ELF-1 (cell line): ENCODE measurements at regions not wholly inside any gene's neighbourhood (a gene's known extent, or its start where the extent isn't known, plus 50 kb on each side); places are given as distances from the start of the nearest gene placed in this dataset.
A peak's percentile ranks its signal among the peaks of the same experiment; 100 is the strongest.
"Not testable (repeated sequence)": the region's sequence is repeated elsewhere in the genome, so short reads cannot be mapped to it uniquely, and the experiment has no call there.

ENCODE experiments used
- DNase-seq: peaks from one replicate; pipeline ENCODE4 v3.0.0-alpha.2; 2016; ENCODE audit warnings: low read depth, low spot score

DNA sequence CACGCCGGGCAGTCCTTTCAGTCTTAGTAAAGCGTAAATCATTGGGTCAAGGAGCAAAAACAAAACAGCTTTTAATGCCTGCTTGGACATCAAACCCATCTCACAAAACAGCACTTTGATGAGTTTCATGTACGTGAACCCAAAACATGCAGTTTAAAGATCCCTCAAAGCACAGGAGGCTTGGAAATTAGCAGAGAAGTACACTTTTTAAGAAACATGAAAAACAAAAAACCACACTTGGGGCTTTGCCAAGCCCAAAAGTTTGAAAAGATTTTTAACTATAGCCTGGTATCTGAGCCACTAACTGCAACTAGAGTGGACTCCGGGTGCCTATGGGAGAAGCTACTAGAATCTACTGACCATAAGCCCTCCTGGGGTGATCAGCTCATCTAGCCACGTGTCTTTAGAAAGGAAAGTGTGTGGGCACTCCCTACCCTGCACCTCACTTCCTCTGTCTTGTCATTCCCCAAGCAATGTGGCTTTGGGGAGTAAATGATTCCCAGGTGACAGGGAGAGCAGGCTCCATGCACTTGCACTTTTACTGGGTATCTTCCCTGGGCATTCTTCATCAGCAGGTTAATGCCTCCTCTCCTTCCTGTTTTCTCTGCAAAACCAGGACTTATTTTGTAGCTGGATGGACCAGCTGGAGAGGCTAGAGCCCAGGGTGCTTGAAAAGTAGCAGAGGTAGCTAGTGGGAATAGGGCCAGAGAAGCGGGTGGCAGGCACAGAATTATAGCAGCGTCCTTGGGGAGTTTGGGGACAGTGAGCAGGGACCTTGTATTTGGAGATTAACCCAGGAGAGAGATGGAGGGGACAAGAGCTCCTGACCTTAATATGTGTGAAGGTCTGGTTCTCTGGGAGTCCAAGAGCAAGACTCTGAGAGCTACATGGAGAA is 339.3 kb downstream of the BCL11B start:
- no peak for DNase-seq

DNA sequence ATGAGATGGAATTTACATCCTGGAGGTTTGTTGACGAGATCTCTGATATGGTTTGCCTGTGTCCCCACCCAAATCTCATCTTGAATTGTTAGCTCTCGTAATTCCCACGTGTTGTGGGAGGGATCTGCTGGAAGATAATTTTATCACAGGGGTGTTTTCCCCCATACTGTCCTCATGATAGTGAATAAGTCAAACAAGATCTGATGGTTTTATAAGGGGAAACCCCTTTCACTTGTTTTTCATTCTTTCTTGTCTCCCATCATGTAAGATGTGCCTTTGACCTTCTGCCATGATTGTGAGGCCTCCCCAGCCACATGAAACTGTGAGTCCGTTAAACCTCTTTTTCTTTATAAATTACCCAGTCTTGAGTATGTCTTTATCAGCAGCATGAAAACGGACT is 337.4 kb downstream of the BCL11B start:
- DNase-seq: not testable (repeated sequence)

DNA sequence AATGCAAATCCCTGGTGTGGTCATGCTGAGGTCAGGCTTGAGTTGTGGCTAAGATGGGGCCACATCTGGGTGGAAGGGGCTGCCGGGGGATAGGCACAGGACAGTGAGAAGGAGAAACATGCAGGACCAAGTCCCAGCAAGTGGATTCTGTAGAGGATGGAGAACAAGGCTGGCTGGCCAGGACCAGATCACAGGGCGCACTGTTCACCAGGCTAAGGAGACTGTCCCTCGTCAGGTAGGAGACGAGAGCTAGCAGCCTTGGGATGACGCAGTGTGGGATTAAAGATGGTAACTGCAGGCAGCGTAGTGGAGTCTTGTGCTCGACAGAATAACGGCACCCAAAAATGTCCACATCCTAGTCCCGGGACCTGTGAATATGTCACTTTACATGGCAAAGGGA is 336.1 kb downstream of the BCL11B start:
- no peak for DNase-seq

DNA sequence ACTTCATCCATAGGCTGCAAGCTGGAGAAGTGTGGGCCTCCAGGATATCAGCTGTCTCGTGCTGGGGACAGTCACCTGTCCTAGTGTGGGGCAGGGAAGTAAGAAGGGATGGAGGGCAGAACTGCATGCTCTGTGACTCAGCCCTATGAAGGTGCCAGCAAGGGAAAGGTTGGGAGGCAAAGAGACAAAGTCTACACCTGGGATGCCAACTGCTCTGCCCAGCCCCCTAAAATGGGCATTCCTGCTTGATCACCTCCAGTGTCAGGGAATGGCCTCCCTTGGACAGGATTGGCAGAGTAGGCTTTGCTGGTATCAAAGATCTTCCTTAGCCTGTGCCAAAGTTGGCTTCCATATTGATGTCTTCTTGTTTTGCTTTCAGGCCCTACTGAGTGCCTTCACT is 335.0 kb downstream of the BCL11B start:
- no peak for DNase-seq

DNA sequence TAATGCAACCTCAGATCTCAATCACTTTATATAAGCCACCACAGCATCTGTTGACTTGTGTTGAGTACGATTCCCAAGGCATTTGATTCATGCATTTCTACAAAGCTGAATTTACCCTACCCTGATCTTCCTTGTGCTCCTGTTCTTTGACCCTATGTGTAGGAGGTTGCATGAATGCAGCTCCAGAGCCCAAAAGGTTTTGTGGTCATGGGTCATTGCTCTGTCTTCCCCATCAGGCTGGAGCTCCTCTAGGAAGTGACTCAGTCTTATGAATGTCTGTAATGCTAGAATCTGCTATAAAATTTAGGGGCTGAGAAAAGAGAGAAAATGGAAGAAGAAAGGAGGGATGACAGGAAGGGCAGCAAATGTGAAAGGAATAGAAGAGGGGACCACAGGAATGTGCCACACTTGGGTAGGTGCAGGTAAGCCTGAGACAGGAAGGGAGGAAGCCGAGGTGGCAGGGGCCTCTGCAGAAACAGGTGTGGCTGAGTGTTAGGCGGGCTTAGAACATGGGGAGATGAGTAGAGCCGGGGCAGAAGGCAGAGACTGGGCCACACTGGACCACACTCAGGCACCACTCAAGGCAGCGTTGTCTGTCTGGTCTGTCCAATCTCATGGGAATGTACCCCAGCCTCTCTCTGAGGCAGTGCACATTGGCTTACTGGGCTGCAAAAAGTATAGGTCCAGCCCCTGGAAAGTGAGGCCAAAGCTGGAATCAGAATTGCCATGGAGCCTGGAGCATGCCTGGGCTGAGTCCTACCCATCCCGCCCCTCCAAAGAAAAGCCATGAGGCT is 334.1 kb downstream of the BCL11B start:
- DNase-seq: no peak

DNA sequence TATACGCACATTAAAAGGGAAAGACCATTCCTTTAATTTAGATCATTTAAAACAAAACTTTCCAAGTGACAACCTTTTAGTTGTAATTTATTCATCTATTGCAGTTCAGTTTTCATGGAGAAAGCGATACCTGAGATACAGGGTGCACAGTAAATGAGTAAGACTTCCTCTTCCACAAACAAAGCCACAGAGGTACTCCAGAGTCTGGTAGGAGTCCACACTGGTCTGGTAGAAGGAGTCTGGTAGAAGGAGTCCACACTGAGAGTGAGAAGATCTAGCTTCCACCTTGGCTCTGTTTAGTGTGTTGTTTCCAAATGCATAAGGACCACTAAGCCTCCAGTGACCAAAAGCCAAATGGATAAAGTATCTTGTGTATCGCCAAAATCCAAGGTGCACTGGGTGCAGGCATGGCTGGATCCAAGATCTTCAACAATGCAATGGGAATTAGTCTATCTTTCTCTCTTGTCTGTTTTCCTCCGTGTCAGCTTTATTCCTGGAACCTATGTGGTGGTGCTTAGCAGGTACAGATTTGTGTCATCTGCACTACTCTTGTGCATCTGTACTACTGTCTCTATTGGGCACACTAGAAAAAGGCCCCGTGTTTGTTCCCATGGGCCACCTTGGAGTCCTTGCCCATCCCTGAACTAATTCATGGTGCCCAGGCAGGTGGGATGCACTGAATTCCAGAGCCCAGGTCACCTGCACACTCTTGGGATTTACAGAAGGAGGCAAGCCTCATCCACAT is 331.1 kb downstream of the BCL11B start:
- DNase-seq: no peak

DNA sequence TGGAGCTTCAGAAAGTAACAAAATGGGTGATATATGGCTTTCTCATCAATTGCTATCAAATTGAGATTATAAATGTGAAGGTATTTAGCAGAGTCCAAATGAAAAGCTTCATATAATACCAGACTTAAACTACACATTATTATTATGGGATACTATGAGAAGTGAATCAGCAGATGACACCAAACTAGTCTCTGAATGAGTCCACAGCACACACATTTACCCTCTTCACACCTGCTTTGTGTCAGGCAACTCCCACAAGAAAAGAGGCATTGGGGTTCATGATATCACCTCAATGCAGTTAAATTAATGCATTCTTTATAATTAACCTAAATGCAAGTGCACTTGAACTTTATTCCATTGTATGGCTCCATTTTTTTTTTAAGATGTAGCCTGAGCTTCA is 330.5 kb downstream of the BCL11B start:
- no peak for DNase-seq

DNA sequence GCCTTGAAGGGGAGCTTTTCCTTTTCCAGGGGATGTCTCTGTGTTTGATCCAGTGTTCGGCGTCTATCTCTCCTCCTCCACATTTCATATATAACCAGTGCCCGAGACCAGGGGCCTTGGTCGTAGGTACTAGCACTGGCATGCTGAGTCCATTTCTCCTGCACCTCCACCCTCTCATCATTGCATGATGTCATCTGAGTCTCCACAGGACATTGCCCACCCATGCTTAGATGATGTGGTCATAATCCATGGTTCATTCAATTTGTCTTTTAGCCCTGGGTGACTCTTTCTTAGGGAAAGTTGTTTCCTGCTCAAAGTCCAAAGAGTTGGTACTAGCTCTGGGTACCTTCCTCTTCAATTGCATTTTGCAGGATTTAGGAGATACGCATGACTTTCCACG is 328.1 kb downstream of the BCL11B start:
- DNase-seq: no peak

DNA sequence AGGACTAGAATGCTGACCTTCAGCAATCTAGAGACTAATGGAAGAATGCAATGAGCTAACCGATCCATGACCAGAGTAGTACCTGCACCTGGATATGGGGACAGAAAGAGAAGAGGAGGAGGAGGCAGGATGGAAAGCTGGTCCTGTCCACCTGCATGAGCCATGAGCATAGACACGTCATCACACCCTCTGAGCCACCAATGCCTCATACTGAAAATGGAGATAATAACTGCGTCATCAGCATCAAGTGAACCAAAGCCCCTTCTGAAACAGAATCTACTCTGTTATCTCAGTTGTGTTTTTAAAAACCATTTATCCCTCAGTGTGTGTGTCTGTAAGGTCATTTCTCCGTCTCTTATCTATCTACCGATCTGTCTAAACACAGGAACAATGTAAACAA is 327.0 kb downstream of the BCL11B start:
- no peak for DNase-seq

DNA sequence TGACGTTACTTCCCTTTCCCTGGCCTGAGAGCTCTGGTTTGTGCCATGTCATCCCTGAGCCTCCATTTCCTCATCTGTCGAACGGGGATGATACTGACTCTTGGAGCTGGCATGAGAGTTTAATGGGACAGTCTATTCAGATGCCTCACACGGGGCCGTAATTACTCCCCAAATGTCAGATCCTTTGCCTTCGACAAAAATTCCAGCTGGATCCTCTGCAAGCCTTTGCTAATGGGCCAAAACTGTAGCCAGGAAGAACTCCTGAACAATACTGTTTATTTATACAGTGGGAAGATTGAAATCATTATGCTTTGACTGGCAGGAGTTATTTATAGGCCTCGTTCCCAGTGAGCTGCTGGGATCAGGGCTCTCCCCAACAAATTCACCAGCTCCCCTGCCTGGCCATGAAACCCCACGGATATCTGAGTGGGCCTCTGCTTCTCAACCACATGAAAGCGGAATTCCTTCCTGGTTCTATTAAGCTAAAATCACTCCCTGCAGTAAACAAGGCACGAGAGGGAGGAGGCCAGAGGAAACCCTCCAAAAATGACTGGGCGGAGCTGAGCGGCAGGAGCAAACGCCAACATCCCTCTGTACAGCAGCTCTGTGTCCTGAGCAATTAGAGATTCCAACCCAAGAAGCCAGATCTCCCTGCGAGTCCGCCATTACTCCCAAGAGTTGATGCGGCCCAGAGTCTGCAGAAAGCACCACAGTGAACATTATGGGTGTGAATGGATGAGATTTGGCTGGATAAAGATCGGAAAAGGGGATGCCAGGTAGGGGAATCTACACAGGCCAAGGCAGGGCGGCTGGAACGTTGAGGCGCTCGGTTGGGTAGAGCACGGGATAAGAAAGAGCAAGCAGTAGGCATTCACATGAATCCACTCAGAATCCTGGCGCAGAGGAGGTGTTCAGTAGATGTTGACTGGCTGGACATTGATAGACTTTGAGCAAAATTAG is 326.1 kb downstream of the BCL11B start:
- DNase-seq: no peak

DNA sequence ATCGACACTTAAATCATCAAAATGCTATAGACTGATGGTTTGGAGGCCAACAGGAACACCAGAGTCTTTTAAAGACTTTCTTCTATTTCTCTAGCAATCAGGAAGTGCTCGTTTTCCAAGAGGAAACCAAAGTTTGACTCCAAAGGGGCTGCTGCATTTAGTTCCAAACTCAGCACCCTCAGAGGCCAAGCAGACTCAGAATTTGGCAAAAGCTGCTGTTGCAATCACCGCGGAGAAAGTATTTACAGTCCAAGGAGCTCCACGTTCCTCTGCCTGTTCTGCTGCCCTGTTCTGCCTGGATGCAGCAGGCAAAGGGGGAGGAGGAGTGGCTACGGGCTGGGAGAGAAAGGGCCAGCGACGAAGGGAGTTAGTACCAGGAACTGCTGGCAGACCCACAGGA is 325.1 kb downstream of the BCL11B start:
- DNase-seq: peak; percentile 47

DNA sequence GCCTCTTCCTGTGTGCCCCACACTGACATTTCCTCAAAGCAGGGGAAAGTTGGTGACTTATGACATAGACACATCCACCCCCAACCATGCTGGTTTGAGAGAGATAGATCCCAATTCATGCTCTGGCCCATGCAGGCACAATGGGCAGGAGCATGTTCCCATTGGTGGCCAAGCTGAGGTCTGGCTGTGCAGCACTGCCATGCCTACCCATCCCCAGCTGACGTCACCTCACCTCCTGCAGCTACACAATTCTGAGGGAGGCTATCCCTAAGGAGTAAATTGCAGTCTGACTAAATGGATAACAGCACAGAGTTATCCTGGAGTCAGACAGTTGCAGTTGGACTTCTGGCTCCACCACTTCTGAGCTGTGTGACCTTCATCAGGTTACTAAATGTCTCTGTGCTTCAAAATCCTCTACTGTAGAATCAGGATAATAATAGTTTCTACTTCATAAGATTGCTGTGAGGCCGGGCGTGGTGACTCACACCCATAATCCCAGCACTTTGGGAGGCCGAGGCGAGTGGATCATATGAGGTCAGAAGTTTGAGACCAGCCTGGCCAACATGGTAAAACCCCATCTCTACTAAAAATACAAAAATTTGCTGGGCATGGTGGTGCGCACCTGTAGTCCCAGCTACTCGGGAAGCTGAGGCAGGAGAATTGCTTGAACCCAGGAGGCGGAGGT is 323.9 kb downstream of the BCL11B start:
- DNase-seq: no peak

DNA sequence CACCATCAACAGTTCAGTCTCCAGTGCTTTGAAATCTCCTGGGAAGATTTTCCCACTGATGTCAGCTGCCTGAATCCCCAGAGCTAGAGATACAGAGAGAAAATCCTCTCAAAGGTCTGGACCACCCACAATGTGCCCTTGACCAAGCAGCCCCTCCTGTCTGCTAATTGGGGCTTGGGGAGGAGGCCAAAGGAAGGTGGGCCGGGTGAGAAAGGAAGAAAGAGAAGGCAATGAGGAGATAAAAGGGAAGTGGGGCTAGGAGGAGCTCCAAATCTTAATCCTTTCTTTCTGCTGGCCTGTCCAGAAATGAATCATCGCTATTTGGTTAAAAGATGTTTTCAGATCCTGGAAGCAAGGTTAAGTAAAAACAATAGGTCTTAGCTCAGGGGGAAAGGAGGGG is 322.9 kb downstream of the BCL11B start:
- no peak for DNase-seq

DNA sequence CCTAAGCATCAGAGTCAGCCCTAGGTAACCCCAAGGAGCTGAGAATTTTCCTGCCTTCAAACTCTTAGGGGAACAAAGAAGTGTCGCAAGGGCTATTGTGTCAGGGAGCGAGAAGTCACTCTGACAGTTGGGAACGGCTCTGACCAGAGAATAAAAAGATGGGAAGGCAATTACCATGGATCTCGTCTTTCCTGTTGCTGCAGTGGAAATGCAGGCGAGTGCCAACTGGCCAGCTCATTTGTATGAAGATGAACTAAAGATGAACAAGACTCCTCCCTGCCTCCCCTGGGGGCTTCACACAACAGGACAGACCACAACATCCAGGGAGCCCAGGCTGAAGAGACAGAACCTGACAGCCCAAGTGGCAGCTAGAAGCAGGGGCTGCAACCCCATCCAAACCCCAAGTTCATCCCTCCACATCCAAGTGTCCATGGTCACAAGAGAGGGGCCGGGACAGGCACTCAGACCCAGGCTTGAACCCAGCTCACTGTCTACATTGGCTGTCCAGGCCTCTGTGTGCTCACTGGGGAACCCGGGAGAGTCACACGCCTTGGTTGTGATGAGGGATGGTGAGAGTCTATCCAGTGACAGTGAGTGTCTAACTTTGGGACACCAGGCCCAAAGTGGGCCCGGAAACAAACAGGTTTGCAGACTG is 322.4 kb downstream of the BCL11B start:
- peak; percentile 18 for DNase-seq

DNA sequence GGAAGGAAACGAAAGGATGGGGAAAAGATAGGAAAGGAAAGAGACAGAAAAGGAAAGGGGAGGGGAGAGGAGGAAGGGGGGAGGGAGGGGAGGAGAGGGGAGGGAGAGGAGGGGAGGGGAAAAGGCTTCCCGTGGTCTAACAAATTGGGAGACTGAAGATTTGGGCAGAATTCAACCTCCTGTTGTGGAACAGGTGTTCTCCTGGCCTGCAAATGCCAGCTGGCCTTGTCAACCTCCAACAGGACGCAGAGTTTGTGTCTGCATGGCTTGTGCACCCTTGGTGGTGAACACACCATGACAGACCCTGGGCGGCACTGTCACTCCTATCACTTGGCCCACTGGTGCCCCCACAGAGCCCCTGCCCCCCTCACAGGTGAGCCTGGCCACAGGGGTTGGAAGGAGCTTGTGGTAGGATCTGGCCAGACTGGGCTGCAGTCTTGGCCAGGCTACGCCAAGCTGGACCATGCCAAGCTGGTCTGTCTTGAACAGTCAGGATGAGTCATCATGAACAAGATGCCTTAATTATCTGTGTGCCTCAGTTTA is 321.6 kb downstream of the BCL11B start:
- no peak for DNase-seq

DNA sequence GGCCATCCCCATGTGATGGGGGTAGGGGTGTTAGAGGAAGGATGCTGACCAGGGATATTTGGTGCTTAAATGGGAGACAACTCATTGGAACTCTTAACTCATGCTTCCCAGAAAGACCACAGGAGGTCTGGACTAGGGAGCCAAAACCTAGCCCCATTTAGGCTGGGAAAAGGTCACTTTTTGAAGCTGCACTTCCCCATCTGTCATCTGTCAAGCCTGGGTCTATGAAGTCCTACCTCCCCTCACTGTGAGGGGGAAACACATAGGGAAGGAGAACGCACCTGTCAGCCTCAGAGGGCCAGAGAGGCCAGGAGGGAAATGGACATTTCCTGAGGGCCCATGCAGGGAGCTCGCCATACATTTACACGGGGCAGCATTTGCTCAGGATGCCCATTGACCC is 321.0 kb downstream of the BCL11B start:
- DNase-seq: no peak

DNA sequence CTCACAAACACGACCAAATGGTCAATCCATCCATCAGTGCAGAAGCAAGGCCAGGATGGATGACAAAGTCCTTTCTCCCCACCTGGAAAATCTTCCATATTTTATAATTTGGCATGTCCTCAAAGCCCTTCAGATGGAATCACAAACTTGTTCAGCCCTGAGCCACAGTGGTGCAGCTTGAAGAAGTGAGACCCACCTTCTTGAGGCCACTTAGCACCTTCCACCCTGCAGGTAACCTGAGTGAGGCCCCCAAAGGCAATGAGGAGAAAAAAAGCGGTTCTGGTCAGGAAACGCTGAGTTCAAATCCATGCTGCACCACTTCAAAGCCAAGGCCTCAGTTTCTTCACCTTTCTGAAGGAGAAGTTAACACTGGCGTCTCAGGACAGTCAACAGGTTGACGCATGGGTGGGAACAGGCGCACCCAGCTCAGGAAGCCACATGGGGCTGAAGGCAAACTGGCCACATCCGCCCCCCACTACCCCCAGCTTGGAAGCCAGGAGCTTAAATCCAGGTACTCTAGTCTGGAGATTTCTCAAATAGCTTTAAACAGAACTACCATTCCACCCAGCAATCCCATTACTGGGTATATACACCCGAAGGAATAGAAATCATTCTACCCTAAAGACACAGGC is 320.4 kb downstream of the BCL11B start:
- no peak for DNase-seq

DNA sequence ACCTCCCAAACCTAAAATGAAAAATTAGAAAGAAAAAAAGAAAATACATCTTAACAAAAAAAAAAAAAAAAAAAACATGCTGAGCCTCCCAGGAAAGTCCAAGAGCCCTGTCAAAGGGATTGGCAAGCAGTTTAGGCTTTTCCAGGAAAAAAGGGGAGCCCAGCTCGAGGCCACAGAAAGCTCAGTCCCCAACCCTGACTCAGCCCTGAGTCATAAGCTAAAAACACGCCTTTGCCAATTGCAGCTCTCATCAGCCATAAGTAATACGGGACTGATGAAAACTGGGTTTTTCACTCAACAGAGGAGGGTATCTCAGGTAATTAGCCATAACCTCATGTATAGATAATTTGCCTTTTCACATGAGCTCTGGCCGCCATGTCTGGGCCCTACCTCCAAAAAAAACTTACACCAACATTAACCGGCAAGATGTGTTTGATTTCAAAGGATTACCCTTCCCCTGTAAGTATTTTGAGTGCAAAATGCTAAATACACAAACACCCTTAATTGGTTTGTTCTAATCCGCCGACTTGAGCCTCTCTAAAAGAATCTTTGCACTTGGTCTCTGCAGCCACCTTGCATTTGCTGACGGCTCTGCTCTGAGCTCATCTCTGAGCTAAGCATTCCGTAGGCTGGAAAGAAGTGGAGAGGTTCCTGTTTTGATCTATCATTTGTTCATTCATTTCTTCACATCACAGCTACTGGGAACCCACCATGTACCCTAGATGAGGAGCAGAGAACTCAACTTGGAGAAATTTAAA is 319.2 kb downstream of the BCL11B start:
- DNase-seq: no peak
